ENCODE measurements at regions not wholly inside any gene's neighbourhood (a gene's known extent, or its start where the extent isn't known, plus 50 kb on each side); places are given as distances from the start of the nearest gene placed in this dataset.

DNA sequence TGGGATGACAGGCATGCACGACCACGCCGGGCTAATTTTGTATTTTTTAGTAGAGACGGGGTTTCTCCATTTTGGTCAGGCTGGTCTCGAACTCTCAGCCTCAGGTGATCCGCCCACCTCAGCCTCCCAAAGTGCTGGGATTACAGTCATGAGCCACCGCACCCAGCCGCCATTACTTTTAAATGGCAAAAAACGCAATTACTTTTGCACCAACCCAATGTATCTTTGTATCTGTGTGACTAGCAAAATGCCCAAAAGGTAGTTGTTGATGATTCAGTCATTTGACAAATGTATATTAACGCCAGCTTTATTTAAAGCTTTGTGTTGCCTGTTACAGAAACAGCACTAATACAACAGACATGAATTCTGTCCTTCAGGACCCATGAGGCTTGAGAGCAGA, 216.9 kb upstream of the FMN2 start:
- H3K27ac ChIP-seq (ENCODE audit: extremely low read depth, low read depth, low read length) = no peak overlapping the region
- no peaks in the 10 kb centered on the region for H4K20me1 ChIP-seq (replicated peaks; ENCODE audit: control insufficient read depth, insufficient read depth, low read length)
- WGBS (ENCODE audit: insufficient coverage, low coverage, missing lambda C conversion rate) = under 1% methylated on average over 10 of the region's 10 CpGs
- FAIRE-seq = no peak
- no peak overlapping the region for H3K4me2 ChIP-seq (ENCODE audit: insufficient read depth, low read length)
- no peak overlapping the region for H3K9ac ChIP-seq (ENCODE audit: insufficient read depth in 1 of 2, low read depth in 2 of 2, low read length in 2 of 2)
- no TSS peak for BruUV-seq (replicated peaks)
- no peaks in the 10 kb centered on the region for H3K4me1 ChIP-seq (replicated peaks in 1 of 2; ENCODE audit: control insufficient read depth in 2 of 2, insufficient read depth in 2 of 2, low read length in 2 of 2)
- H3K4me3 ChIP-seq = no peak overlapping the region
- no peaks in the 10 kb centered on the region for H3K36me3 ChIP-seq (ENCODE audit: control insufficient read depth, insufficient read depth, low read length)
- no peaks in the 10 kb centered on the region for H3K79me2 ChIP-seq (ENCODE audit: control insufficient read depth, insufficient read depth, low read length)
- POLR2A ChIA-PET = no interaction called here
- intact Hi-C loops (cut with micrococcal nuclease) (no loop called here), in situ Hi-C loops (cut with MboI) (no loop called here)
- H3K27me3 ChIP-seq (ENCODE audit: control insufficient read depth in 2 of 2, insufficient read depth in 2 of 2, low read length in 2 of 2) = no peaks in the 10 kb centered on the region
- DNase-seq (ENCODE audit: extremely low read depth in 1 of 4, low spot score in 3 of 4) = no peak
- H2AFZ ChIP-seq (ENCODE audit: low read depth, low read length) = no peak overlapping the region
- CTCF ChIA-PET (ENCODE audit: low intra/inter-chr PET ratio) = no interaction called here
- TF ChIP-seq DPF2 (IDR thresholded peaks at IDR 0.05) (no peak), NR4A1 (CRISPR knock-in tag; IDR thresholded peaks at IDR 0.05) (no peak), NR4A1 (tag; IDR thresholded peaks at IDR 0.05) (no peak), ZKSCAN1 (IDR thresholded peaks at IDR 0.05; ENCODE audit: low read depth, low read length) (no peak), FOXM1 (IDR thresholded peaks at IDR 0.05; ENCODE audit: low read depth) (no peak), FOXM1 (CRISPR knock-in tag; IDR thresholded peaks at IDR 0.05; ENCODE audit: low read depth) (no peak)
- H3K9me3 ChIP-seq (replicated peaks; ENCODE audit: control insufficient read depth, insufficient read depth, low read depth, low read length) = 0 out of 2 replicates have a peak, but pooled peaks cover 2% of the 10 kb centered on the region
- no peak for ATAC-seq
- no peaks in the 10 kb centered on the region for H3K9me1 ChIP-seq (ENCODE audit: control insufficient read depth, insufficient read depth, low read length)

DNA sequence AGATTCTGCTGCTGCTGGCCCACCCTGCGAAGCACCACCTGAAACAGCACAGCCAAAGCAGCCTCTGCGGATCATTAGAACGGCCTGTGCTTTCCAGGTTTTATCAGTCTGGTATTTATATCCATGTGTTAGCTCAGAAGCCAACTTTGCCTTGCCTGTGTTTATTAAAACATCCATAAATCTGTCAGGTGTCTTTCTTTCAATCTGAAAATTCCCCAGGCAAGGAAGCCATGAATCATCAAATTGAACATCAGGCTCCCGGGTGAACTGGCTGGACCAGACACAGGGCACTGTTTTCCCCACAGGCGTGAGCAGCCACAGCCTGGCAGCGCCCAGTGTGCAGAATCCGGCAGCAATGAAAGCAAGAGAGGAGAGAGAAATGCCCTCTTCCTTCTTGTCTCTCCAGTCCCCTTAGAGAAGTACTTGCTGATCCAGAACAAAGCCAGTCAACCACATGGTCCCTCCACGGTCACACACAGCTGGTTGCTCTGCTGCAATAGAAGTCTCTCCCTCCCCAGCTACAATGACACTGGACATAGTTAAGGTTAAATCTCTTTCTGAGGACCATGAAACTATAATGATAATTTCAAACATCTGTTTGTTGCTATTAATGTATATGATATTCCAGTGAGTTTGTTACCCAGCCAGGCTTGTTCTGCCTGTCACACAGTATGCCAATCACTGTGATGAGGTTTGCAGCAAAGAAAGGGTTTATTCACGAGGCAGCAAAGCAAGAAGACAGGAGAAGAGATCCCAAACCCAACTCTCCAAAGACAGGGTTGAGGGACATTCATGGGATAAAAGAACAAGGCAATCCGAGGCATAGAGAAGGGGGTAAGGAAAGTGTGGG, 212.1 kb upstream of the FMN2 start:
- H3K27me3 ChIP-seq (ENCODE audit: control insufficient read depth in 2 of 2, insufficient read depth in 2 of 2, low read length in 2 of 2) = no peaks in the 10 kb centered on the region
- TF ChIP-seq CCNT2 (IDR thresholded peaks at IDR 0.05; ENCODE audit: borderline replicate concordance, extremely low read depth, insufficient read length, low read depth, low read length) (no peak), RAD51 (IDR thresholded peaks at IDR 0.05; ENCODE audit: borderline replicate concordance, low read depth) (no peak), NR2F6 (CRISPR knock-in tag; IDR thresholded peaks at IDR 0.05) (no peak), EHMT2 (IDR thresholded peaks at IDR 0.05) (no peak), EGR1 (conservative IDR thresholded peaks at IDR 0.05) (no peak), BRD4 (IDR thresholded peaks at IDR 0.05) (no peak), MAZ (CRISPR knock-in tag; conservative IDR thresholded peaks at IDR 0.05 in 1 of 2, IDR thresholded peaks at IDR 0.05 in 1 of 2) (no peak)
- TF ChIP-seq, protein P1, sequence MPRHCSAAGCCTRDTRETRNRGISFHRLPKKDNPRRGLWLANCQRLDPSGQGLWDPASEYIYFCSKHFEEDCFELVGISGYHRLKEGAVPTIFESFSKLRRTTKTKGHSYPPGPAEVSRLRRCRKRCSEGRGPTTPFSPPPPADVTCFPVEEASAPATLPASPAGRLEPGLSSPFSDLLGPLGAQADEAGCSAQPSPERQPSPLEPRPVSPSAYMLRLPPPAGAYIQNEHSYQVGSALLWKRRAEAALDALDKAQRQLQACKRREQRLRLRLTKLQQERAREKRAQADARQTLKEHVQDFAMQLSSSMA (CRISPR knock-in tag; IDR thresholded peaks at IDR 0.05) = no peak
- TF ChIP-seq, protein P2, sequence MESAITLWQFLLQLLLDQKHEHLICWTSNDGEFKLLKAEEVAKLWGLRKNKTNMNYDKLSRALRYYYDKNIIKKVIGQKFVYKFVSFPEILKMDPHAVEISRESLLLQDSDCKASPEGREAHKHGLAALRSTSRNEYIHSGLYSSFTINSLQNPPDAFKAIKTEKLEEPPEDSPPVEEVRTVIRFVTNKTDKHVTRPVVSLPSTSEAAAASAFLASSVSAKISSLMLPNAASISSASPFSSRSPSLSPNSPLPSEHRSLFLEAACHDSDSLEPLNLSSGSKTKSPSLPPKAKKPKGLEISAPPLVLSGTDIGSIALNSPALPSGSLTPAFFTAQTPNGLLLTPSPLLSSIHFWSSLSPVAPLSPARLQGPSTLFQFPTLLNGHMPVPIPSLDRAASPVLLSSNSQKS (CRISPR knock-in tag; IDR thresholded peaks at IDR 0.05) = no peak
- H3K4me3 ChIP-seq = no peak overlapping the region
- ATAC-seq (no peak), FAIRE-seq (no peak), DNase-seq (ENCODE audit: extremely low read depth in 1 of 4, low spot score in 3 of 4) (no peak)
- ChIA-PET CTCF (ENCODE audit: low intra/inter-chr PET ratio) (no interaction called here), POLR2A (no interaction called here)
- no peaks in the 10 kb centered on the region for H3K79me2 ChIP-seq (ENCODE audit: control insufficient read depth, insufficient read depth, low read length)
- intact Hi-C loops (cut with micrococcal nuclease) = no loop called here
- no peaks in the 10 kb centered on the region for H3K36me3 ChIP-seq (ENCODE audit: control insufficient read depth, insufficient read depth, low read length)
- no peak overlapping the region for H3K9ac ChIP-seq (ENCODE audit: insufficient read depth in 1 of 2, low read depth in 2 of 2, low read length in 2 of 2)
- H3K4me1 ChIP-seq (replicated peaks in 1 of 2; ENCODE audit: control insufficient read depth in 2 of 2, insufficient read depth in 2 of 2, low read length in 2 of 2) = no peaks in the 10 kb centered on the region; a peak in 1 of 5 replicates
- peaks cover 2% of the 10 kb centered on the region; the same call in 1 of the 2 replicates for H3K9me3 ChIP-seq (replicated peaks; ENCODE audit: control insufficient read depth, insufficient read depth, low read depth, low read length)
- in situ Hi-C loops (cut with MboI) = no loop called here
- 0% methylated on average over 10 of the region's 10 CpGs for WGBS (ENCODE audit: insufficient coverage, low coverage, missing lambda C conversion rate)
- no TSS peak for BruUV-seq (replicated peaks)
- H4K20me1 ChIP-seq (replicated peaks; ENCODE audit: control insufficient read depth, insufficient read depth, low read length) = no peaks in the 10 kb centered on the region
- no peaks in the 10 kb centered on the region for H3K9me1 ChIP-seq (ENCODE audit: control insufficient read depth, insufficient read depth, low read length)
- H2AFZ ChIP-seq (ENCODE audit: low read depth, low read length) = no peak overlapping the region
- no peak overlapping the region for H3K4me2 ChIP-seq (ENCODE audit: insufficient read depth, low read length)
- no peak overlapping the region for H3K27ac ChIP-seq (ENCODE audit: extremely low read depth, low read depth, low read length)

Measured in K562 (cell line).